H1 (cell line): ENCODE measurements at regions not wholly inside any gene's neighbourhood (a gene's known extent, or its start where the extent isn't known, plus 50 kb on each side); places are given as distances from the start of the nearest gene placed in this dataset.

ENCODE experiments used
- CTCF ChIA-PET: fragments of 300-600 bp; sonication (Branson Sonifier 250); formaldehyde crosslinking; loops from one replicate; lab custom pipeline; 2021; ENCODE audit not compliant: partially characterized antibody; lab: Charles Lee
- POLR2A ChIA-PET: fragments of 300-600 bp; sonication (Branson Sonifier 250); formaldehyde crosslinking; loops from one replicate; lab custom pipeline; 2021; ENCODE audit warnings: inconsistent platforms; ENCODE audit not compliant: partially characterized antibody; lab: Charles Lee
- DNase-seq, 2 experiments: peaks; one replicate each; pipeline versions ENCODE4 v3.0.0 to v3.0.0-alpha.2; 2010 to 2022; ENCODE audit warnings: low spot score in 2 of 2, low read depth in 1 of 2, mixed read lengths in 1 of 2
- FAIRE-seq: peaks from 2 replicates; lab custom pipeline; 2011; peaks lifted over from hg19 to GRCh38; lab: Jason Lieb, UNC
- H2AFZ ChIP-seq: 2 replicates; pipeline ENCODE4 v1.8.1; 2012; ENCODE audit warnings: low read length, inconsistent platforms
- H2AK5ac ChIP-seq: 2 replicates; pipeline ENCODE4 v1.6.1; 2013; ENCODE audit warnings: low read depth, low read length
- H2BK120ac ChIP-seq: replicated peaks from 2 replicates; pipeline ENCODE3; 2013; ENCODE audit warnings: low read depth, low read length, inconsistent platforms
- H2BK12ac ChIP-seq: 2 replicates; pipeline ENCODE4 v1.6.1; 2013; ENCODE audit warnings: low read depth, low read length
- H2BK15ac ChIP-seq: 2 replicates; pipeline ENCODE4 v1.6.1; 2013; ENCODE audit warnings: low read length
- H2BK20ac ChIP-seq: 2 replicates; pipeline ENCODE4 v1.6.1; 2013; ENCODE audit warnings: low read length
- H2BK5ac ChIP-seq: 2 replicates; pipeline ENCODE4 v1.6.1; 2013; ENCODE audit warnings: low read depth, low read length
- H3K14ac ChIP-seq: 2 replicates; pipeline ENCODE4 v1.6.1; 2013; ENCODE audit warnings: inconsistent platforms; ENCODE audit not compliant: insufficient read length
- H3K18ac ChIP-seq: 2 replicates; pipeline ENCODE4 v1.6.1; 2013; ENCODE audit warnings: low read length; ENCODE audit errors: extremely low read depth
- H3K23ac ChIP-seq: 2 replicates; pipeline ENCODE4 v1.6.1; 2013; ENCODE audit warnings: inconsistent platforms; ENCODE audit not compliant: insufficient read length
- H3K23me2 ChIP-seq: 2 replicates; pipeline ENCODE4 v1.6.1; 2013; ENCODE audit warnings: low read depth, low read length
- H3K27ac ChIP-seq: 2 replicates; pipeline ENCODE4 v1.6.1; 2011; ENCODE audit warnings: low read depth, low read length, inconsistent platforms
- H3K27me3 ChIP-seq, 4 experiments: replicated peaks in 1 of 4; 1 replicate in 1 of 4; 2 replicates in 3 of 4; pipeline versions ENCODE4 v1.6.1 to v1.8.1; 2011 to 2013; ENCODE audit warnings: low read length in 3 of 4, mild to moderate bottlenecking in 3 of 4, inconsistent platforms in 2 of 4, mixed read lengths in 2 of 4, moderate library complexity in 1 of 4; ENCODE audit not compliant: control insufficient read depth in 3 of 4, insufficient read depth in 3 of 4; ENCODE audit errors: extremely low read depth in 1 of 4
- H3K36me3 ChIP-seq, 4 experiments: 2 replicates each; pipeline versions ENCODE4 v1.6.1 to v1.8.1; 2011 to 2013; ENCODE audit warnings: mild to moderate bottlenecking in 4 of 4, low read length in 3 of 4, moderate library complexity in 2 of 4, control low read depth in 1 of 4, inconsistent platforms in 1 of 4; ENCODE audit not compliant: insufficient read depth in 4 of 4, control insufficient read depth in 2 of 4
- H3K4ac ChIP-seq: replicated peaks from 2 replicates; pipeline ENCODE3; 2013; ENCODE audit warnings: low read length, low read depth, mixed read lengths, inconsistent platforms; ENCODE audit not compliant: insufficient read length
- H3K4me1 ChIP-seq, 4 experiments: replicated peaks in 1 of 4; 1 replicate in 1 of 4; 2 replicates in 3 of 4; pipeline versions ENCODE4 v1.6.1 to v1.8.1; 2011 to 2013; ENCODE audit warnings: low read length in 3 of 4, inconsistent platforms in 2 of 4, mixed read lengths in 1 of 4; ENCODE audit not compliant: insufficient read depth in 4 of 4, control insufficient read depth in 3 of 4
- H3K4me2 ChIP-seq, 2 experiments: 2 replicates each; pipeline versions ENCODE4 v1.6.1 to v1.8.1; 2011 to 2013; ENCODE audit warnings: low read depth in 2 of 2, low read length in 2 of 2, control low read depth in 1 of 2, inconsistent platforms in 1 of 2, mild to moderate bottlenecking in 1 of 2; ENCODE audit not compliant: insufficient read depth in 1 of 2
- H3K4me3 ChIP-seq, 4 experiments: fragments of 200-600, 300-600 bp in 1 of 4; sonication (generic), shearing (Covaris generic), sonication (Bioruptor Twin) in 1 of 4; 2 replicates each; pipeline versions ENCODE4 v1.5.1 to v1.8.1; 2011 to 2016; ENCODE audit warnings: low read length in 4 of 4, low read depth in 3 of 4, control low read depth in 2 of 4, inconsistent platforms in 2 of 4, mild to moderate bottlenecking in 2 of 4, mixed read lengths in 1 of 4, moderate library complexity in 1 of 4; ENCODE audit not compliant: insufficient read depth in 2 of 4; ENCODE audit errors: extremely low read depth in 1 of 4
- H3K56ac ChIP-seq: replicated peaks from 2 replicates; pipeline ENCODE3; 2013; ENCODE audit warnings: low read depth, mild to moderate bottlenecking, mixed read lengths, low read length, inconsistent platforms; ENCODE audit not compliant: insufficient read length
- H3K79me1 ChIP-seq: 2 replicates; pipeline ENCODE4 v1.6.1; 2013; ENCODE audit warnings: low read depth, low read length, control low read depth
- H3K79me2 ChIP-seq, 2 experiments: 2 replicates each; pipeline versions ENCODE4 v1.6.1 to v1.8.1; 2012 to 2013; ENCODE audit warnings: low read length in 2 of 2, mild to moderate bottlenecking in 2 of 2, inconsistent platforms in 1 of 2; ENCODE audit not compliant: insufficient read depth in 2 of 2, control insufficient read depth in 1 of 2
- H3K9ac ChIP-seq, 4 experiments: replicated peaks in 1 of 4; 1 replicate in 1 of 4; 2 replicates in 3 of 4; pipeline versions ENCODE4 v1.6.1 to v1.8.1; 2011 to 2013; ENCODE audit warnings: low read depth in 3 of 4, low read length in 3 of 4, control low read depth in 2 of 4, mild to moderate bottlenecking in 2 of 4, moderate library complexity in 2 of 4, inconsistent platforms in 1 of 4; ENCODE audit errors: extremely low read depth in 1 of 4
- H3K9me3 ChIP-seq, 2 experiments: 2 replicates each; pipeline versions ENCODE4 v1.6.1 to v1.8.1; 2012 to 2013; ENCODE audit warnings: mild to moderate bottlenecking in 2 of 2, moderate library complexity in 2 of 2, control low read depth in 1 of 2, inconsistent platforms in 1 of 2, low read depth in 1 of 2, low read length in 1 of 2, mixed read lengths in 1 of 2; ENCODE audit not compliant: insufficient read depth in 2 of 2
- H4K20me1 ChIP-seq, 2 experiments: replicated peaks in 1 of 2; 2 replicates each; pipeline versions ENCODE3 to v1.8.1; 2011 to 2013; ENCODE audit warnings: inconsistent platforms in 2 of 2, low read length in 2 of 2, mild to moderate bottlenecking in 1 of 2; ENCODE audit not compliant: insufficient read depth in 2 of 2, control insufficient read depth in 1 of 2
- H4K5ac ChIP-seq: 2 replicates; pipeline ENCODE4 v1.6.1; 2013; ENCODE audit warnings: low read length, low read depth, mixed read lengths, inconsistent platforms; ENCODE audit not compliant: insufficient read length
- H4K8ac ChIP-seq: 2 replicates; pipeline ENCODE4 v1.8.0; 2013; ENCODE audit warnings: mild to moderate bottlenecking, moderate library complexity, low read length, inconsistent platforms; ENCODE audit not compliant: insufficient read depth; ENCODE audit errors: extremely low read depth
- H4K91ac ChIP-seq: replicated peaks from 2 replicates; pipeline ENCODE3; 2013; ENCODE audit warnings: low read length, mixed read lengths, inconsistent platforms; ENCODE audit not compliant: insufficient read length
- ASH2L ChIP-seq: fragments of 200-600, 300-600 bp; sonication (generic); IDR thresholded peaks from one replicate; pipeline ENCODE4 v1.7.1; 2017; ENCODE audit warnings: low read length
- ATF3 ChIP-seq: IDR thresholded peaks from 2 replicates; pipeline ENCODE4 v1.6.1; 2011; ENCODE audit warnings: low read depth, mild to moderate bottlenecking, low read length; ENCODE audit not compliant: insufficient read depth
- BRCA1 ChIP-seq: IDR thresholded peaks from 2 replicates; pipeline ENCODE4 v1.6.1; 2012; ENCODE audit warnings: low read depth, low read length, improper control_type of control experiment
- HDAC2 ChIP-seq, 2 experiments: fragments of 300-600 bp in 1 of 2; sonication (generic) in 1 of 2; IDR thresholded peaks; 2 replicates each; pipeline ENCODE4 v1.6.1; 2011 to 2012; ENCODE audit warnings: low read depth in 2 of 2, low read length in 2 of 2, mild to moderate bottlenecking in 2 of 2, moderate library complexity in 2 of 2, borderline replicate concordance in 1 of 2, inconsistent platforms in 1 of 2
- POLR2A ChIP-seq, 2 experiments: IDR thresholded peaks; 1 replicate in 1 of 2; 2 replicates in 1 of 2; pipeline ENCODE4 v1.6.1; 2011; ENCODE audit warnings: low read depth in 2 of 2, low read length in 2 of 2, mild to moderate bottlenecking in 2 of 2; ENCODE audit errors: control extremely low read depth in 1 of 2
- POU5F1 ChIP-seq: IDR thresholded peaks from 2 replicates; pipeline ENCODE4 v1.6.1; 2011; ENCODE audit warnings: low read depth, mild to moderate bottlenecking, low read length, moderate library complexity
- RBBP5 ChIP-seq: IDR thresholded peaks from 2 replicates; pipeline ENCODE4 v1.7.1; 2012; ENCODE audit warnings: low read depth, mild to moderate bottlenecking, inconsistent platforms, low read length, moderate library complexity, borderline replicate concordance
- RFX5 ChIP-seq: IDR thresholded peaks from 2 replicates; pipeline ENCODE4 v1.6.1; 2011; ENCODE audit warnings: low read depth, low read length, improper control_type of control experiment, borderline replicate concordance
- SAP30 ChIP-seq: fragments of 300-600 bp; sonication (generic); IDR thresholded peaks from 2 replicates; pipeline ENCODE4 v1.7.1; 2012; ENCODE audit warnings: low read length, moderate library complexity, mild to moderate bottlenecking, inconsistent platforms; ENCODE audit not compliant: insufficient read depth, insufficient replicate concordance
- SIN3A ChIP-seq, 2 experiments: IDR thresholded peaks in 1 of 2; conservative IDR thresholded peaks in 1 of 2; 2 replicates each; pipeline ENCODE4 v1.6.1; 2011 to 2012; ENCODE audit warnings: low read length in 2 of 2, improper control_type of control experiment in 1 of 2, low read depth in 1 of 2, mild to moderate bottlenecking in 1 of 2
- SIRT6 ChIP-seq: IDR thresholded peaks from one replicate; pipeline ENCODE4 v1.7.1; 2012; ENCODE audit warnings: low read length, inconsistent platforms
- YY1 ChIP-seq: IDR thresholded peaks from 2 replicates; pipeline ENCODE4 v1.6.1; 2011; ENCODE audit warnings: low read depth, mild to moderate bottlenecking, low read length
- WGBS, 2 experiments: shearing (Covaris generic) in 1 of 2; methylation state at CpG; one replicate each; pipeline versions ENCODE4 v1.1.6 to v1.1.7; 2013 to 2015; ENCODE audit warnings: low lambda C conversion rate in 2 of 2, mixed read lengths in 2 of 2, inconsistent platforms in 1 of 2, low coverage in 1 of 2, missing lambda C conversion rate in 1 of 2; ENCODE audit not compliant: insufficient replicate concordance in 2 of 2, insufficient coverage in 1 of 2, insufficient read length in 1 of 2; ENCODE audit errors: extremely low coverage in 1 of 2, missing lambda C conversion rate in 1 of 2; 5-methylcytosine and 5-hydroxymethylcytosine counted together

- Histone ChIP-seq H2BK15ac (no peak overlapping the region; the same call in 1 of the 2 replicates), H3K27me3 (no peaks in the 10 kb centered on the region), H3K23me2 (no peaks in the 10 kb centered on the region), H3K9ac (no peak overlapping the region), H3K14ac (no peak overlapping the region), H2BK5ac (no peak overlapping the region), H3K79me2 (no peaks in the 10 kb centered on the region), H3K56ac (no peak overlapping the region), H3K27ac (no peak overlapping the region), H4K91ac (no peak overlapping the region), H2BK12ac (no peak overlapping the region), H3K79me1 (no peaks in the 10 kb centered on the region), H2AFZ (no peak overlapping the region), H3K4me1 (peaks cover 3 to 10% (median 5%) of the 10 kb centered on the region in 4 experiments), H3K4me3 (no peak overlapping the region), H3K36me3 (no peaks in the 10 kb centered on the region), H3K9me3 (no peaks in the 10 kb centered on the region), H3K18ac (no peak overlapping the region), H4K8ac (no peak overlapping the region), H4K5ac (no peak overlapping the region), H4K20me1 (no peaks in the 10 kb centered on the region), H3K4ac (no peak overlapping the region), H2BK20ac (no peak overlapping the region), H2AK5ac (no peak overlapping the region), H3K4me2 (no peak overlapping the region), H2BK120ac (no peak overlapping the region), H3K23ac (no peak overlapping the region)
- ChIA-PET POLR2A (interaction anchor here (1.1 to 1.8 kb wide), 4 partner anchors 9 to 33 kb away, joined by 3 to 5 read pairs (median 4); no protein-coding TSS in a partner anchor), CTCF (interaction anchor here (1.2 to 2.3 kb wide), 7 partner anchors 11 to 52 kb away, joined by 3 to 7 read pairs (median 6); no protein-coding TSS in a partner anchor)
- FAIRE-seq (no peak), DNase-seq (no peak)
- WGBS, 2 experiments = 94% methylated on average over 9 of the region's 9 CpGs; no CpG with 5 or more reads in 1 of the 2 experiments
- TF ChIP-seq POU5F1 (no peak), ASH2L (no peak), SIRT6 (no peak), SIN3A (conservative IDR thresholded peaks at IDR 0.05 in 1 of 2, IDR thresholded peaks at IDR 0.05 in 1 of 2; ENCODE audit: low read depth in 1 of 2, low read length in 2 of 2) (no peak), BRCA1 (no peak), ATF3 (no peak), HDAC2 (IDR thresholded peaks at IDR 0.05; ENCODE audit: borderline replicate concordance in 1 of 2, low read depth in 2 of 2, low read length in 2 of 2) (no peak), RBBP5 (no peak), SAP30 (no peak), POLR2A (IDR thresholded peaks at IDR 0.05; ENCODE audit: control extremely low read depth in 1 of 2, low read depth in 2 of 2, low read length in 2 of 2) (no peak), YY1 (no peak), RFX5 (no peak)
These were observed 90.6 kb downstream of the MRPL14 start for GRCh38 chr6:44036699-44037101.
